ENCODE measurements at regions not wholly inside any gene's neighbourhood (a gene's known extent, or its start where the extent isn't known, plus 50 kb on each side); places are given as distances from the start of the nearest gene placed in this dataset.

- H3K36me3 ChIP-seq (ENCODE audit: control insufficient read depth in 2 of 2, insufficient read depth in 2 of 2, low read length in 1 of 2), result no peaks in the 10 kb centered on the region
- no peaks in the 10 kb centered on the region for H3K27me3 ChIP-seq (ENCODE audit: control insufficient read depth in 2 of 2, insufficient read depth in 1 of 2, low read length in 1 of 2)
- H3K4me1 ChIP-seq (ENCODE audit: control insufficient read depth in 2 of 2, insufficient read depth in 2 of 2, low read length in 2 of 2), result peaks cover 0 to 8% of the 10 kb centered on the region in 2 donors
- H3K4me3 ChIP-seq (ENCODE audit: low read length in 2 of 2), result no peak overlapping the region
- no peak overlapping the region for H3K27ac ChIP-seq (ENCODE audit: low read depth in 1 of 2, low read length in 1 of 2)
- 81% methylated on average over 7 of the region's 7 CpGs for WGBS
- DNase-seq (ENCODE audit: low read depth in 6 of 9, low spot score in 9 of 9), result no peak
- no peaks in the 10 kb centered on the region for H3K9me3 ChIP-seq (ENCODE audit: control insufficient read depth in 2 of 2, insufficient read depth in 1 of 2, low read length in 1 of 2)
These were observed 187.3 kb upstream of the AUTS2 start for GRCh38 chr7:69411018-69411417.

DNA sequence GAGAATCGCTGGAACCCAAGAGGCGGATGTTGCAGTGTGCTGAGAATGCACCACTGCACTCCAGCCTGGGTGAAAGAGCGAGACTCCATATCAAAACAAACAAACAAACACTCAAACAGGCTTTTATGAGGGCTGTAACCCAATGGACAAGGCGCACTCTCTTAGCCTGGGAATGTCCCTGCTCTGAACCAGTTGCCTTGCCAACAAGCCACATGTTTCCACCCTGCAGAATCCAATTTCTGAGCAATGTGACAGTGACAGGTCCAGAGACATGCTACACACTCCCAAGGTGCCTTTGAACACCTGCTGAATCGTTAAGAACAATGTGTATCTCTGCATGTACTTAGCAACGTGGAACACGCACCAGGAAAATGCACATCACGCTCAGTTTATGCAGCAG is 186.8 kb upstream of the AUTS2 start:
- no peak overlapping the region for H3K27ac ChIP-seq (ENCODE audit: low read depth in 1 of 2, low read length in 1 of 2)
- no peak for DNase-seq (ENCODE audit: low read depth in 6 of 9, low spot score in 9 of 9)
- no peaks in the 10 kb centered on the region for H3K27me3 ChIP-seq (ENCODE audit: control insufficient read depth in 2 of 2, insufficient read depth in 1 of 2, low read length in 1 of 2)
- H3K9me3 ChIP-seq (ENCODE audit: control insufficient read depth in 2 of 2, insufficient read depth in 1 of 2, low read length in 1 of 2), result no peaks in the 10 kb centered on the region
- H3K4me1 ChIP-seq (ENCODE audit: control insufficient read depth in 2 of 2, insufficient read depth in 2 of 2, low read length in 2 of 2), result peaks cover 0 to 8% of the 10 kb centered on the region in 2 donors
- 93% methylated on average over 8 of the region's 8 CpGs for WGBS
- no peak overlapping the region for H3K4me3 ChIP-seq (ENCODE audit: low read length in 2 of 2)
- no peaks in the 10 kb centered on the region for H3K36me3 ChIP-seq (ENCODE audit: control insufficient read depth in 2 of 2, insufficient read depth in 2 of 2, low read length in 1 of 2)

GRCh38 chr7:69412331-69413146 is 185.7 kb upstream of the AUTS2 start:
- Histone ChIP-seq H3K9me3 (ENCODE audit: control insufficient read depth in 2 of 2, insufficient read depth in 1 of 2, low read length in 1 of 2) (no peaks in the 10 kb centered on the region), H3K4me1 (ENCODE audit: control insufficient read depth in 2 of 2, insufficient read depth in 2 of 2, low read length in 2 of 2) (peaks cover 0 to 8% of the 10 kb centered on the region in 2 donors), H3K27ac (ENCODE audit: low read depth in 1 of 2, low read length in 1 of 2) (no peak overlapping the region), H3K4me3 (ENCODE audit: low read length in 2 of 2) (no peak overlapping the region), H3K36me3 (ENCODE audit: control insufficient read depth in 2 of 2, insufficient read depth in 2 of 2, low read length in 1 of 2) (no peaks in the 10 kb centered on the region), H3K27me3 (ENCODE audit: control insufficient read depth in 2 of 2, insufficient read depth in 1 of 2, low read length in 1 of 2) (no peaks in the 10 kb centered on the region)
- DNase-seq (ENCODE audit: low read depth in 6 of 9, low spot score in 9 of 9), result peak; percentile 19 to 83 (median 54)
- 20% methylated on average over 9 of the region's 9 CpGs for WGBS

DNA sequence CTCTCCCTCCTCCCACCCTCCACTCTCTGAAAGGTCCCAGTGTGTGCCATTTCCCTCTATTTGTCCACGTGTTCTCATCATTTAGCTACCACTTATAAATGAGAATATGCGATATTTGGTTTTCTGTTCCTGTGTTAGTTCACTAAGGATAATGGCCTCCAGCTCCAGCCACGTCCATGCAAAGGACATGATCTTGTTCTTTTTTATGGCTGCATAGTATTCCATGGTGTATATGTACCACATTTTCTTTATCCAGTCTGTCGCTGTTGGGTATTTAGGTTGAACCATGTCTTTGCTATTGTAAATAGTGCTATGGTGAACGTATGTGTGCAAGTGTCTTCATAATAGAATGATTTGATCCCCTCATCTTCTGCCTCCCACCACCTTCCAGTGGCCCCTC is 183.7 kb upstream of the AUTS2 start:
- no peak overlapping the region for H3K4me3 ChIP-seq (ENCODE audit: low read length in 2 of 2)
- WGBS, result 97% methylated on average over 5 of the region's 5 CpGs

DNA sequence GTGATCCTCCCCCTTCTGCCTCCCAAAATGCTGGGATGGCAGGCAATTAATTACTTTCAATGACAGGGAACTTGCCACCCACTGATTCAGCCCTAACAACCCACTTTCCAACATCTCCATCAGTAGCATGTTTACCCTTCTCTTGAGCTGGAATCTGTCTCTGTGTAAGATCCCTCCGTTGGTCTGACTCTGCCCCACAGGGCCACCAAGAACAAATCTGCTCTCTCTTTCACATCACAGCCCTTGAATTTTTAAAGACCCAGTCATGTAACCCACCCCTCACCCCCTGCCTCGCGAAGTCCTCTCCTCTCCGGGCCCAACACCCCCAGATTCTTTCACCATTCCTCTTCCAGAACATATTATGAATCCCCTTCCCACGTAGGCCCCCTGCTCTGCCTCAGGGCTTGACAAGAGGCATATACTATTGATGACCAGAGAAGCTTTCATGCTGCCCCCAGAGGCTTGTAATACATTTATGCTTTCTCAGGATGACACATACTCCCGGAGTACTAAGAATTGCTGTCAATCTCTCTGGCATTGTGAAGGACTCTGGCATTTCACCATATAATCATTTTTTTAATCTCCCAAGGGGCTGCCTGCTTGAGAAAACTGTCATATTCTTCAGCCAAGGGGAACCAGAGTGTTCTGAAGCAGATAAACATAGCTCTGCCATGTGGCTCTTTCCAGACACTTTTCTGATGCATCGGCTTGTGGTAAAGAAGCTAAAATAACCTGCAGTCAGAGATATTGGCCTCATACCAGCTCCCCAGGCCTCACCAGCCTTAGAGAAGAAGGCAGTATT is 179.2 kb upstream of the AUTS2 start:
- H3K27me3 ChIP-seq (ENCODE audit: control insufficient read depth in 2 of 2, insufficient read depth in 1 of 2, low read length in 1 of 2), result no peaks in the 10 kb centered on the region

More for the DNA sequence above, 183.7 kb upstream of the AUTS2 start:
- no peak for DNase-seq (ENCODE audit: low read depth in 6 of 9, low spot score in 9 of 9)
- Histone ChIP-seq H3K27ac (ENCODE audit: low read depth in 1 of 2, low read length in 1 of 2) (no peak overlapping the region), H3K9me3 (ENCODE audit: control insufficient read depth in 2 of 2, insufficient read depth in 1 of 2, low read length in 1 of 2) (no peaks in the 10 kb centered on the region), H3K27me3 (ENCODE audit: control insufficient read depth in 2 of 2, insufficient read depth in 1 of 2, low read length in 1 of 2) (no peaks in the 10 kb centered on the region), H3K4me1 (ENCODE audit: control insufficient read depth in 2 of 2, insufficient read depth in 2 of 2, low read length in 2 of 2) (peaks cover 0 to 8% of the 10 kb centered on the region in 2 donors), H3K36me3 (ENCODE audit: control insufficient read depth in 2 of 2, insufficient read depth in 2 of 2, low read length in 1 of 2) (no peaks in the 10 kb centered on the region)

GRCh38 chr7:69419934-69420333 is 178.3 kb upstream of the AUTS2 start:
- Histone ChIP-seq H3K27me3 (ENCODE audit: control insufficient read depth in 2 of 2, insufficient read depth in 1 of 2, low read length in 1 of 2) (no peaks in the 10 kb centered on the region), H3K9me3 (ENCODE audit: control insufficient read depth in 2 of 2, insufficient read depth in 1 of 2, low read length in 1 of 2) (no peaks in the 10 kb centered on the region), H3K27ac (ENCODE audit: low read depth in 1 of 2, low read length in 1 of 2) (no peak overlapping the region), H3K4me1 (ENCODE audit: control insufficient read depth in 2 of 2, insufficient read depth in 2 of 2, low read length in 2 of 2) (no peaks in the 10 kb centered on the region), H3K36me3 (ENCODE audit: control insufficient read depth in 2 of 2, insufficient read depth in 2 of 2, low read length in 1 of 2) (no peaks in the 10 kb centered on the region), H3K4me3 (ENCODE audit: low read length in 2 of 2) (no peak overlapping the region)
- DNase-seq (ENCODE audit: low read depth in 6 of 9, low spot score in 9 of 9), result no peak
- 96% methylated on average over 5 of the region's 5 CpGs for WGBS

More for the DNA sequence above, 179.2 kb upstream of the AUTS2 start:
- Histone ChIP-seq H3K4me3 (ENCODE audit: low read length in 2 of 2) (no peak overlapping the region), H3K9me3 (ENCODE audit: control insufficient read depth in 2 of 2, insufficient read depth in 1 of 2, low read length in 1 of 2) (no peaks in the 10 kb centered on the region), H3K36me3 (ENCODE audit: control insufficient read depth in 2 of 2, insufficient read depth in 2 of 2, low read length in 1 of 2) (no peaks in the 10 kb centered on the region), H3K4me1 (ENCODE audit: control insufficient read depth in 2 of 2, insufficient read depth in 2 of 2, low read length in 2 of 2) (no peaks in the 10 kb centered on the region), H3K27ac (ENCODE audit: low read depth in 1 of 2, low read length in 1 of 2) (no peak overlapping the region)
- no peak for DNase-seq (ENCODE audit: low read depth in 6 of 9, low spot score in 9 of 9)
- WGBS, result 90% methylated on average over 7 of the region's 7 CpGs

DNA sequence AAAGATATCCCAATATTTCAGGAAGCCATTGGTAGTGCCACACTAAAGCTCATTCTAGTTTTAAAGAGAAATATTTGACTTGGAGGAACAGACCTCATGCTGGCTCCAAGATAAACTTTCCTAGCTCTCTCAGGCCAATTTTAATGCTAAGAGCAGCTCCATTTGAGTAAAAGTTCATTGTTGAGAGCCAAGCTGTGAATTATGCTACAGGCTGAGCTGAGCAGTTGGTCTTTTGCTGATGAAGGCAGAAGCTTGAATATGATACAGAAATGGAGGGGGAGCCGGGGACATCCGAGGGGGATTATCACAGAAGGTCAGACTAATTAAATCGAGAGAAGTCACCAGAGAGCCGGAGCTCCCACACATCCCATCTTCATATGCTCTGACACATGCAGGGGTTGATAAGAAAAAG is 175.7 kb upstream of the AUTS2 start:
- H3K27me3 ChIP-seq (ENCODE audit: control insufficient read depth in 2 of 2, insufficient read depth in 1 of 2, low read length in 1 of 2), result no peaks in the 10 kb centered on the region
- H3K27ac ChIP-seq (ENCODE audit: low read depth in 1 of 2, low read length in 1 of 2), result no peak overlapping the region
- no peaks in the 10 kb centered on the region for H3K9me3 ChIP-seq (ENCODE audit: control insufficient read depth in 2 of 2, insufficient read depth in 1 of 2, low read length in 1 of 2)
- WGBS, result 93% methylated on average over 4 of the region's 4 CpGs
- H3K36me3 ChIP-seq (ENCODE audit: control insufficient read depth in 2 of 2, insufficient read depth in 2 of 2, low read length in 1 of 2), result no peaks in the 10 kb centered on the region
- no peak for DNase-seq (ENCODE audit: low read depth in 6 of 9, low spot score in 9 of 9)
- no peaks in the 10 kb centered on the region for H3K4me1 ChIP-seq (ENCODE audit: control insufficient read depth in 2 of 2, insufficient read depth in 2 of 2, low read length in 2 of 2)
- H3K4me3 ChIP-seq (ENCODE audit: low read length in 2 of 2), result no peak overlapping the region

DNA sequence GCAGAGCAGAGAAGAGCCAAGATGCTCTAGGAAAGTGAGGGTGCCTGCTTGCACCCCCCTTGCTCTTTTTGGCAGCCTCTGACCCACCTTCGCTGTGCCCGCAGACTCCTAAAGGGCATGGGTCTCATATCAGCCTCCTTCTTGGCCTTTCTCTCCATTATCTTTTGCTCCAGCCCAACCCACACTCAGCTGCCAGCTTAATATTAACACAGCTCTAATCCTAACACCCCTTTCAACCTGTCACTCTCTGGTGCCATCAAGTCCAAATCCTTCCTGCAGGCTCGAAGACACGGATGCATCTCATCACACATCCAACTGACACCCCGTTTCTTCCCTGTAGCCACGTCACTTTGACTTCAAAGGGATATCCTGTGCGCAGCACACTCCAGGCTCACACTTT is 171.6 kb upstream of the AUTS2 start:
- H3K4me1 ChIP-seq (ENCODE audit: control insufficient read depth in 2 of 2, insufficient read depth in 2 of 2, low read length in 2 of 2), result peaks cover 7 to 11% of the 10 kb centered on the region in 2 donors
- WGBS, result 93% methylated on average over 7 of the region's 7 CpGs
- no peaks in the 10 kb centered on the region for H3K9me3 ChIP-seq (ENCODE audit: control insufficient read depth in 2 of 2, insufficient read depth in 1 of 2, low read length in 1 of 2)
- no peak overlapping the region for H3K4me3 ChIP-seq (ENCODE audit: low read length in 2 of 2)
- peaks cover 2% of the 10 kb centered on the region in 2 donors for H3K27me3 ChIP-seq (ENCODE audit: control insufficient read depth in 2 of 2, insufficient read depth in 1 of 2, low read length in 1 of 2)
- no peak overlapping the region for H3K27ac ChIP-seq (ENCODE audit: low read depth in 1 of 2, low read length in 1 of 2)
- H3K36me3 ChIP-seq (ENCODE audit: control insufficient read depth in 2 of 2, insufficient read depth in 2 of 2, low read length in 1 of 2), result no peaks in the 10 kb centered on the region
- no peak for DNase-seq (ENCODE audit: low read depth in 6 of 9, low spot score in 9 of 9)

- H3K9me3 ChIP-seq (ENCODE audit: control insufficient read depth in 2 of 2, insufficient read depth in 1 of 2, low read length in 1 of 2), result no peaks in the 10 kb centered on the region
- H3K27me3 ChIP-seq (ENCODE audit: control insufficient read depth in 2 of 2, insufficient read depth in 1 of 2, low read length in 1 of 2), result peaks cover 2% of the 10 kb centered on the region in 2 donors
- no peaks in the 10 kb centered on the region for H3K36me3 ChIP-seq (ENCODE audit: control insufficient read depth in 2 of 2, insufficient read depth in 2 of 2, low read length in 1 of 2)
- DNase-seq (ENCODE audit: low read depth in 6 of 9, low spot score in 9 of 9), result no peak
- H3K27ac ChIP-seq (ENCODE audit: low read depth in 1 of 2, low read length in 1 of 2), result no peak overlapping the region
- 87% methylated on average over 4 of the region's 4 CpGs for WGBS
- H3K4me3 ChIP-seq (ENCODE audit: low read length in 2 of 2), result no peak overlapping the region
- H3K4me1 ChIP-seq (ENCODE audit: control insufficient read depth in 2 of 2, insufficient read depth in 2 of 2, low read length in 2 of 2), result peaks cover 7 to 11% of the 10 kb centered on the region in 2 donors
These were observed 170.2 kb upstream of the AUTS2 start for GRCh38 chr7:69428089-69428488.

Data from thymus (tissue), 11 donors.